Endothelial cell of umbilical vein (primary cell): ENCODE measurements at regions not wholly inside any gene's neighbourhood (a gene's known extent, or its start where the extent isn't known, plus 50 kb on each side); places are given as distances from the start of the nearest gene placed in this dataset.

ENCODE experiments used
- BruUV-seq: library from RNA; stranded (reverse); fragments of 400-500 nt; replicated peaks from 2 replicates; lab custom pipeline; 2021; lab: Mats Ljungman, UMichigan
- CTCF ChIA-PET: fragments of 300-600, 350-600 bp; sonication (Branson Sonifier 250); formaldehyde crosslinking; loops from one replicate; lab custom pipeline; 2021; ENCODE audit warnings: antibody characterized with exemption, inconsistent platforms; lab: Charles Lee
- POLR2A ChIA-PET: fragments of 300-600, 350-600 bp; sonication (Branson Sonifier 250); formaldehyde crosslinking; loops from one replicate; lab custom pipeline; 2021; ENCODE audit warnings: antibody characterized with exemption, inconsistent platforms; lab: Charles Lee
- DNase-seq: peaks from one replicate; pipeline ENCODE4 v3.0.0-alpha.2; 2011; ENCODE audit warnings: low read depth, low spot score
- FAIRE-seq: peaks from 2 replicates; lab custom pipeline; 2011; peaks lifted over from hg19 to GRCh38; lab: Jason Lieb, UNC
- H2AFZ ChIP-seq: 2 replicates; pipeline ENCODE4 v1.6.0; 2012; ENCODE audit warnings: low read depth, low read length, control low read depth, inconsistent platforms
- H3K27ac ChIP-seq: 2 replicates; pipeline ENCODE4 v1.5.1; 2011; ENCODE audit warnings: low read depth, mild to moderate bottlenecking, control low read depth, low read length, moderate library complexity; ENCODE audit not compliant: insufficient read depth
- H3K27me3 ChIP-seq, 2 experiments: 2 replicates each; pipeline versions ENCODE4 v1.6.0 to v1.6.1; 2011; ENCODE audit warnings: low read length in 2 of 2, mixed read lengths in 1 of 2; ENCODE audit not compliant: control insufficient read depth in 2 of 2, insufficient read depth in 2 of 2
- H3K36me3 ChIP-seq, 2 experiments: 2 replicates in 1 of 2; 3 replicates in 1 of 2; pipeline ENCODE4 v1.5.1; 2011; ENCODE audit warnings: low read length in 2 of 2, mild to moderate bottlenecking in 1 of 2, moderate library complexity in 1 of 2; ENCODE audit not compliant: control insufficient read depth in 2 of 2, insufficient read depth in 2 of 2; ENCODE audit errors: extremely low read depth in 1 of 2
- H3K4me1 ChIP-seq: 3 replicates; pipeline ENCODE4 v1.5.1; 2011; ENCODE audit warnings: mild to moderate bottlenecking, low read length; ENCODE audit not compliant: control insufficient read depth, insufficient read depth; ENCODE audit errors: extremely low read depth
- H3K4me2 ChIP-seq: 2 replicates; pipeline ENCODE4 v1.6.1; 2011; ENCODE audit warnings: low read length, control low read depth, mixed read lengths; ENCODE audit not compliant: insufficient read depth
- H3K4me3 ChIP-seq, 3 experiments: fragments of 200-600 bp in 1 of 3; sonication (generic), shearing (Covaris generic) in 1 of 3; replicated peaks in 1 of 3; 2 replicates each; pipeline ENCODE4 v1.5.1; 2011 to 2016; ENCODE audit warnings: control low read depth in 3 of 3, low read length in 3 of 3, mild to moderate bottlenecking in 2 of 3, inconsistent platforms in 1 of 3, low read depth in 1 of 3, moderate library complexity in 1 of 3; ENCODE audit not compliant: insufficient read depth in 1 of 3
- H3K79me2 ChIP-seq: 2 replicates; pipeline ENCODE4 v1.6.0; 2012; ENCODE audit warnings: low read length, inconsistent platforms; ENCODE audit not compliant: control insufficient read depth, insufficient read depth
- H3K9ac ChIP-seq: replicated peaks from 2 replicates; pipeline ENCODE3; 2011; ENCODE audit warnings: low read length, control low read depth; ENCODE audit not compliant: insufficient read depth; ENCODE audit errors: extremely low read depth
- H3K9me1 ChIP-seq: replicated peaks from 3 replicates; pipeline ENCODE4 v1.6.0; 2011; ENCODE audit warnings: mild to moderate bottlenecking, low read length; ENCODE audit not compliant: control insufficient read depth, insufficient read depth; ENCODE audit errors: extremely low read depth
- H3K9me3 ChIP-seq: replicated peaks from 2 replicates; pipeline ENCODE4 v1.5.1; 2012; ENCODE audit warnings: low read length, inconsistent platforms; ENCODE audit not compliant: control insufficient read depth, insufficient read depth
- H4K20me1 ChIP-seq: replicated peaks from 2 replicates; pipeline ENCODE3; 2011; ENCODE audit warnings: mild to moderate bottlenecking, low read length; ENCODE audit not compliant: control insufficient read depth, insufficient read depth; ENCODE audit errors: extremely low read depth
- CTCF ChIP-seq, 2 donors: IDR thresholded peaks; 1 replicate in 1 of 2; 2 replicates in 1 of 2; pipeline ENCODE4 v1.5.1; 2011; ENCODE audit warnings: low read length in 2 of 2, mild to moderate bottlenecking in 2 of 2, moderate library complexity in 2 of 2, control low read depth in 1 of 2, inconsistent platforms in 1 of 2, low read depth in 1 of 2; ENCODE audit not compliant: insufficient read depth in 1 of 2; ENCODE audit errors: extremely low read depth in 1 of 2
- EZH2 ChIP-seq: IDR thresholded peaks from 2 replicates; pipeline ENCODE4 v1.6.1; 2012; ENCODE audit warnings: borderline replicate concordance, low read depth, mild to moderate bottlenecking, moderate library complexity, low read length, inconsistent platforms; ENCODE audit not compliant: severe bottlenecking
- FOS ChIP-seq: IDR thresholded peaks from 2 replicates; pipeline ENCODE4 v1.6.1; 2011; ENCODE audit warnings: mild to moderate bottlenecking, low read length, moderate library complexity, borderline replicate concordance; ENCODE audit not compliant: insufficient read depth
- GATA2 ChIP-seq: IDR thresholded peaks from 2 replicates; pipeline ENCODE4 v1.7.0; 2011; ENCODE audit warnings: low read depth, mild to moderate bottlenecking, moderate library complexity, mixed read lengths, low read length; ENCODE audit not compliant: insufficient read length, insufficient read depth
- JUN ChIP-seq: IDR thresholded peaks from 2 replicates; pipeline ENCODE4 v1.6.1; 2011; ENCODE audit warnings: borderline replicate concordance, low read depth; ENCODE audit not compliant: insufficient read length, insufficient read depth
- MAX ChIP-seq: IDR thresholded peaks from 2 replicates; pipeline ENCODE4 v1.6.1; 2011; ENCODE audit not compliant: insufficient read depth, insufficient read length
- MYC ChIP-seq: IDR thresholded peaks from one replicate; pipeline ENCODE4 v1.6.1; 2011; ENCODE audit warnings: mild to moderate bottlenecking, low read depth, low read length
- POLR2A ChIP-seq: IDR thresholded peaks from 2 replicates; pipeline ENCODE4 v1.6.1; 2012; ENCODE audit warnings: low read depth, mild to moderate bottlenecking, control low read depth, low read length
- POLR2AphosphoS5 ChIP-seq: IDR thresholded peaks from 2 replicates; pipeline ENCODE4 v1.6.1; 2012; ENCODE audit warnings: low read depth, mild to moderate bottlenecking, control low read depth, low read length, moderate library complexity; ENCODE audit not compliant: insufficient read depth
- dilution Hi-C: fragments of 300-500 bp; cut with MboI; formaldehyde crosslinking; loops from one replicate; pipeline ENCODE4 v1.15.0; 2019; ENCODE audit warnings: low sequenced_read_pairs; ENCODE audit not compliant: extremely low pct_ligation_motif_present
- intact Hi-C: fragments of 100-400 bp; cut with micrococcal nuclease; formaldehyde crosslinking; loops from one replicate; pipeline ENCODE4 v1.10.0; 2022

GRCh38 chr10:85377029-85377806 is 989.4 kb downstream of the GRID1 start:
- FAIRE-seq = no peak
- Histone ChIP-seq H3K4me3 (no peak overlapping the region), H3K9me1 (no peaks in the 10 kb centered on the region), H3K9me3 (no peaks in the 10 kb centered on the region), H3K27me3 (no peaks in the 10 kb centered on the region), H4K20me1 (no peaks in the 10 kb centered on the region), H3K36me3 (no peaks in the 10 kb centered on the region), H3K4me2 (no peak overlapping the region), H3K4me1 (no peaks in the 10 kb centered on the region), H3K9ac (no peak overlapping the region), H2AFZ (no peak overlapping the region), H3K27ac (no peak overlapping the region), H3K79me2 (no peaks in the 10 kb centered on the region)
- TF ChIP-seq MAX = no peak
- TF ChIP-seq FOS = no peak
- TF ChIP-seq EZH2 = no peak
- no peak for TF ChIP-seq POLR2AphosphoS5
- no peak for TF ChIP-seq CTCF (IDR thresholded peaks at IDR 0.05; ENCODE audit: extremely low read depth in 1 of 2, insufficient read depth in 1 of 2, low read depth in 1 of 2, low read length in 2 of 2)
- no peak for TF ChIP-seq MYC
- no peak for TF ChIP-seq POLR2A
- TF ChIP-seq GATA2 = no peak
- no peak for TF ChIP-seq JUN
- intact Hi-C loops = no loop called here
- ChIA-PET CTCF (no interaction called here), POLR2A (no interaction called here)
- DNase-seq = no peak
- BruUV-seq = no TSS peak
- dilution Hi-C loops = no loop called here
